Endothelial cell of umbilical vein (primary cell): ENCODE measurements at regions not wholly inside any gene's neighbourhood (a gene's known extent, or its start where the extent isn't known, plus 50 kb on each side); places are given as distances from the start of the nearest gene placed in this dataset.

Source experiments
- BruUV-seq: library from RNA; stranded (reverse); fragments of 400-500 nt; replicated peaks from 2 replicates; lab custom pipeline; 2021; lab: Mats Ljungman, UMichigan
- CTCF ChIA-PET: fragments of 300-600, 350-600 bp; sonication (Branson Sonifier 250); formaldehyde crosslinking; loops from one replicate; lab custom pipeline; 2021; ENCODE audit warnings: antibody characterized with exemption, inconsistent platforms; lab: Charles Lee
- POLR2A ChIA-PET: fragments of 300-600, 350-600 bp; sonication (Branson Sonifier 250); formaldehyde crosslinking; loops from one replicate; lab custom pipeline; 2021; ENCODE audit warnings: antibody characterized with exemption, inconsistent platforms; lab: Charles Lee
- DNase-seq: peaks from one replicate; pipeline ENCODE4 v3.0.0-alpha.2; 2011; ENCODE audit warnings: low read depth, low spot score
- FAIRE-seq: peaks from 2 replicates; lab custom pipeline; 2011; peaks lifted over from hg19 to GRCh38; lab: Jason Lieb, UNC
- H2AFZ ChIP-seq: 2 replicates; pipeline ENCODE4 v1.6.0; 2012; ENCODE audit warnings: low read depth, low read length, control low read depth, inconsistent platforms
- H3K27ac ChIP-seq: 2 replicates; pipeline ENCODE4 v1.5.1; 2011; ENCODE audit warnings: low read depth, mild to moderate bottlenecking, control low read depth, low read length, moderate library complexity; ENCODE audit not compliant: insufficient read depth
- H3K27me3 ChIP-seq, 2 experiments: 2 replicates each; pipeline versions ENCODE4 v1.6.0 to v1.6.1; 2011; ENCODE audit warnings: low read length in 2 of 2, mixed read lengths in 1 of 2; ENCODE audit not compliant: control insufficient read depth in 2 of 2, insufficient read depth in 2 of 2
- H3K36me3 ChIP-seq, 2 experiments: 2 replicates in 1 of 2; 3 replicates in 1 of 2; pipeline ENCODE4 v1.5.1; 2011; ENCODE audit warnings: low read length in 2 of 2, mild to moderate bottlenecking in 1 of 2, moderate library complexity in 1 of 2; ENCODE audit not compliant: control insufficient read depth in 2 of 2, insufficient read depth in 2 of 2; ENCODE audit errors: extremely low read depth in 1 of 2
- H3K4me1 ChIP-seq: 3 replicates; pipeline ENCODE4 v1.5.1; 2011; ENCODE audit warnings: mild to moderate bottlenecking, low read length; ENCODE audit not compliant: control insufficient read depth, insufficient read depth; ENCODE audit errors: extremely low read depth
- H3K4me2 ChIP-seq: 2 replicates; pipeline ENCODE4 v1.6.1; 2011; ENCODE audit warnings: low read length, control low read depth, mixed read lengths; ENCODE audit not compliant: insufficient read depth
- H3K4me3 ChIP-seq, 3 experiments: fragments of 200-600 bp in 1 of 3; sonication (generic), shearing (Covaris generic) in 1 of 3; replicated peaks in 1 of 3; 2 replicates each; pipeline ENCODE4 v1.5.1; 2011 to 2016; ENCODE audit warnings: control low read depth in 3 of 3, low read length in 3 of 3, mild to moderate bottlenecking in 2 of 3, inconsistent platforms in 1 of 3, low read depth in 1 of 3, moderate library complexity in 1 of 3; ENCODE audit not compliant: insufficient read depth in 1 of 3
- H3K79me2 ChIP-seq: 2 replicates; pipeline ENCODE4 v1.6.0; 2012; ENCODE audit warnings: low read length, inconsistent platforms; ENCODE audit not compliant: control insufficient read depth, insufficient read depth
- H3K9ac ChIP-seq: replicated peaks from 2 replicates; pipeline ENCODE3; 2011; ENCODE audit warnings: low read length, control low read depth; ENCODE audit not compliant: insufficient read depth; ENCODE audit errors: extremely low read depth
- H3K9me1 ChIP-seq: replicated peaks from 3 replicates; pipeline ENCODE4 v1.6.0; 2011; ENCODE audit warnings: mild to moderate bottlenecking, low read length; ENCODE audit not compliant: control insufficient read depth, insufficient read depth; ENCODE audit errors: extremely low read depth
- H3K9me3 ChIP-seq: replicated peaks from 2 replicates; pipeline ENCODE4 v1.5.1; 2012; ENCODE audit warnings: low read length, inconsistent platforms; ENCODE audit not compliant: control insufficient read depth, insufficient read depth
- H4K20me1 ChIP-seq: replicated peaks from 2 replicates; pipeline ENCODE3; 2011; ENCODE audit warnings: mild to moderate bottlenecking, low read length; ENCODE audit not compliant: control insufficient read depth, insufficient read depth; ENCODE audit errors: extremely low read depth
- CTCF ChIP-seq, 2 donors: IDR thresholded peaks; 1 replicate in 1 of 2; 2 replicates in 1 of 2; pipeline ENCODE4 v1.5.1; 2011; ENCODE audit warnings: low read length in 2 of 2, mild to moderate bottlenecking in 2 of 2, moderate library complexity in 2 of 2, control low read depth in 1 of 2, inconsistent platforms in 1 of 2, low read depth in 1 of 2; ENCODE audit not compliant: insufficient read depth in 1 of 2; ENCODE audit errors: extremely low read depth in 1 of 2
- EZH2 ChIP-seq: IDR thresholded peaks from 2 replicates; pipeline ENCODE4 v1.6.1; 2012; ENCODE audit warnings: borderline replicate concordance, low read depth, mild to moderate bottlenecking, moderate library complexity, low read length, inconsistent platforms; ENCODE audit not compliant: severe bottlenecking
- FOS ChIP-seq: IDR thresholded peaks from 2 replicates; pipeline ENCODE4 v1.6.1; 2011; ENCODE audit warnings: mild to moderate bottlenecking, low read length, moderate library complexity, borderline replicate concordance; ENCODE audit not compliant: insufficient read depth
- GATA2 ChIP-seq: IDR thresholded peaks from 2 replicates; pipeline ENCODE4 v1.7.0; 2011; ENCODE audit warnings: low read depth, mild to moderate bottlenecking, moderate library complexity, mixed read lengths, low read length; ENCODE audit not compliant: insufficient read length, insufficient read depth
- JUN ChIP-seq: IDR thresholded peaks from 2 replicates; pipeline ENCODE4 v1.6.1; 2011; ENCODE audit warnings: borderline replicate concordance, low read depth; ENCODE audit not compliant: insufficient read length, insufficient read depth
- MAX ChIP-seq: IDR thresholded peaks from 2 replicates; pipeline ENCODE4 v1.6.1; 2011; ENCODE audit not compliant: insufficient read depth, insufficient read length
- MYC ChIP-seq: IDR thresholded peaks from one replicate; pipeline ENCODE4 v1.6.1; 2011; ENCODE audit warnings: mild to moderate bottlenecking, low read depth, low read length
- POLR2A ChIP-seq: IDR thresholded peaks from 2 replicates; pipeline ENCODE4 v1.6.1; 2012; ENCODE audit warnings: low read depth, mild to moderate bottlenecking, control low read depth, low read length
- POLR2AphosphoS5 ChIP-seq: IDR thresholded peaks from 2 replicates; pipeline ENCODE4 v1.6.1; 2012; ENCODE audit warnings: low read depth, mild to moderate bottlenecking, control low read depth, low read length, moderate library complexity; ENCODE audit not compliant: insufficient read depth
- dilution Hi-C: fragments of 300-500 bp; cut with MboI; formaldehyde crosslinking; loops from one replicate; pipeline ENCODE4 v1.15.0; 2019; ENCODE audit warnings: low sequenced_read_pairs; ENCODE audit not compliant: extremely low pct_ligation_motif_present
- intact Hi-C: fragments of 100-400 bp; cut with micrococcal nuclease; formaldehyde crosslinking; loops from one replicate; pipeline ENCODE4 v1.10.0; 2022

GRCh38 chrX:20481632-20482031 is 214.9 kb upstream of the RPS6KA3 start:
- TF ChIP-seq FOS (no peak), GATA2 (no peak), JUN (no peak), MAX (no peak), POLR2A (no peak), EZH2 (no peak), MYC (no peak), CTCF (IDR thresholded peaks at IDR 0.05; ENCODE audit: extremely low read depth in 1 of 2, insufficient read depth in 1 of 2, low read depth in 1 of 2, low read length in 2 of 2) (no peak), POLR2AphosphoS5 (no peak)
- Histone ChIP-seq H3K9ac (no peak overlapping the region), H3K27ac (no peak overlapping the region), H3K4me3 (no peak overlapping the region), H3K79me2 (no peaks in the 10 kb centered on the region), H3K27me3 (no peaks in the 10 kb centered on the region), H3K36me3 (no peaks in the 10 kb centered on the region), H3K9me3 (no peaks in the 10 kb centered on the region), H3K4me1 (no peaks in the 10 kb centered on the region), H3K9me1 (no peaks in the 10 kb centered on the region), H2AFZ (no peak overlapping the region), H3K4me2 (no peak overlapping the region), H4K20me1 (no peaks in the 10 kb centered on the region)
- ChIA-PET CTCF (no interaction called here), POLR2A (no interaction called here)
- dilution Hi-C loops, result no loop called here
- intact Hi-C loops, result no loop called here
- DNase-seq, result no peak
- no TSS peak for BruUV-seq
- no peak for FAIRE-seq
